Fibroblast of the aortic adventitia (primary cell): ENCODE measurements at regions not wholly inside any gene's neighbourhood (a gene's known extent, or its start where the extent isn't known, plus 50 kb on each side); places are given as distances from the start of the nearest gene placed in this dataset.

Source experiments
- DNase-seq: peaks from one replicate; pipeline ENCODE4 v3.0.0-alpha.2; 2010; ENCODE audit warnings: low read depth
- H3K4me3 ChIP-seq: 2 replicates; pipeline ENCODE4 v1.5.1; 2011; ENCODE audit warnings: low read depth, mild to moderate bottlenecking, control low read depth, low read length, moderate library complexity
- CTCF ChIP-seq: IDR thresholded peaks from 2 replicates; pipeline ENCODE4 v1.5.1; 2011; ENCODE audit warnings: mild to moderate bottlenecking, low read length, control low read depth, inconsistent platforms; ENCODE audit not compliant: insufficient read depth

- no peak for TF ChIP-seq CTCF
- no peak overlapping the region for H3K4me3 ChIP-seq
- DNase-seq = no peak
Observed at GRCh38 chr4:155600244-155600643, 66.4 kb upstream of the GUCY1A1 start.

DNA sequence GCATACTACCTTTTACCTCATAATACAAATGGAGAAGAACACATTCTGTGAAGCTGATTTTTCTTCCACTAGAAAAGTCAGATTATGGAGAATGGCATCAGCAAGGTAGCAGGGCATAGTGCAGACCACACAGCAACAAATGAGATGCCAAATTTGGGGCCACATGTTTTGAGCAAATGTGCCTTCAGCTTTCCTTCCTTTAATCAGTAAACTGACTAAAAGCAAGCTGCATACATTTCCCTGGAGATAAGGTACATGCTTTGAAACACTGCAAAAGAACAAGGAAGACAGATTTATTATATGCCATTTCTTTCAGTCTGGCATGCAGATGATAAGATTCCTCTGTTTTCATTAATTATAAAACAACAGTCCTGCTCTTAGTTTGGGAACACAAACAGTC, 67.1 kb upstream of the GUCY1A1 start:
- no peak for DNase-seq
- TF ChIP-seq CTCF = no peak

DNA sequence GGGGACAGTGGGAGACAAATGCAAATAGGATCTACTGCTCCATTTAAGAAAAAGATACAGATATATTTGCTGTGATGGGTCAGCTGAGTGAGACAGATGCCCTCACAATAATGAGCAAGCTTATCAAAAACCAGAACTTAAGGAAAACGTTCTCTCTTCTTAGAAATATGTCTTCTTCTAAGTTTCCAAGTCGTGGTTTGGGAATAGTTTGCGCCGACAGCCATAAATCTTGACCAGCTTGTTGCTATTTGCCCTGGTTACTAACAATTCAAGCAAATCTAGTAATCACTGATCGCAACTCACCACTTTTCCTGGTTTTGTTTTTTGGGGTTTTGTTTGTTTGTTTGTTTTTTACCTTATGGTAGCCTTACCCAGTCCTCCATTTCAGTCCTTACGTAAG, 67.6 kb upstream of the GUCY1A1 start:
- TF ChIP-seq CTCF = no peak
- no peak overlapping the region for H3K4me3 ChIP-seq
- DNase-seq = no peak

More for the DNA sequence above, 67.1 kb upstream of the GUCY1A1 start:
- no peak overlapping the region for H3K4me3 ChIP-seq

DNA sequence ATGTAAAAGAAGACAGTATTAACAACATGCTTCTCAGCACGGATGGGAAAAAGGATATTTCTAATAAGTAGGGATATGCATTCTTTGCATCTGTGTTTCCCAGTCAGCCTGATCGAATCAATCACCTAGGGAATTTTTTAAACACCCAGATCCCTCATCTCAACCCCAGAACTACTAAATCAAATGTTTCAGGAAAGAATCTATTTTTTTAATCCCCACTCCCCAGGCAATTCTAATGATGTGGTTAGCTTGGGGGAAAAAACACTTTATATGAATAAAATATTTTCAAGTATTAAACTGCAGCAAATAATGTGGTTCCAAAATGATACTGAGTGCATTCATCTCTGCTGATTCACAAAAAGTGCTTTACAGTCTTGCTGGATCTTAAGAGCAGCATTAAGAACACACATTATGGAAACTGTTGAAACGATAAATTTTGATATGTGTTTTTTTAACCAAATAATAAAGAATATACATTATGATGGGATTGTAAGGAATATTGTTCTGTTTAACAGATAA, 68.7 kb upstream of the GUCY1A1 start:
- no peak for TF ChIP-seq CTCF
- no peak overlapping the region for H3K4me3 ChIP-seq
- DNase-seq = no peak

GRCh38 chr4:155597281-155597680, 69.4 kb upstream of the GUCY1A1 start:
- no peak for TF ChIP-seq CTCF
- DNase-seq = no peak
- no peak overlapping the region for H3K4me3 ChIP-seq

DNA sequence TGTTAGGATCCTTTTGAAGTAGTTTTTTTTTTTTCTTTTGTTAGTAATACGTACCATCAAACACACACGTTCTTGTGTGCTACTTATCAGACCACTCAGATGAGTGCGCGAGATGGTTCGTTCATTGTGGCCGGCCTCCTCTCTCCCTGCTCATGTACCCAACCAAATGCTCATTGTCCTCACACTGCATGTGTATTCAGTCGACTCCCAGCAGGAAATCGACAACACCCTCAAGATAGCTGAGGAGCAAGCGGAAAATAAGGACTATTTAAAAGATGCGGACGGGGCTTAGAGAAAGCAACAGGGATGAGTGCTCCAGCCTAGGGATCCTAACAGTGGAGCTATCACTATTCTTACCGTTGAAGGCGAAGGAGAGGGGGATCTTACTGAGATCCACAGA, 72.9 kb upstream of the GUCY1A1 start:
- DNase-seq = no peak
- H3K4me3 ChIP-seq = no peak overlapping the region
- TF ChIP-seq CTCF = no peak

DNA sequence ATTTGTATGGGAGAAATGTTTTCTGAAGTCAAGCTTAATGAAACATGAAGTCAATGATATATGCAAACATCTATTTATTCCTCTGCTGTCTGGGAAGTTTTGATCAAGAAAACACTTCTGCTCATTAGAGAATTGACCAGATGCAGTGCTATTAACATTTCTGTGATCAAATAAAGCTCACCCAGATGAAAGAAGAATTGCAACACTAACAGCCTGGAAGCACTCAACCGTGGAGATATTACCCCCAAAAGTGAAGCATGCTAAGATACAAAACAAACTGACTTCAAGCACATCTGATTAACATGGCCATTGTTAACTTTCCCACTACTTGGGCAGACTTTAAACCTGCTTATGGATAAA, 73.7 kb upstream of the GUCY1A1 start:
- H3K4me3 ChIP-seq = no peak overlapping the region
- TF ChIP-seq CTCF = no peak
- DNase-seq = no peak
